HG03378 (cell line): ENCODE measurements at regions not wholly inside any gene's neighbourhood (a gene's known extent, or its start where the extent isn't known, plus 50 kb on each side); places are given as distances from the start of the nearest gene placed in this dataset.

Experiments used
- ATAC-seq: cut with Tn5 transposase; IDR thresholded peaks from one replicate; pipeline ENCODE4 v1.9.1; 2021; ENCODE audit warnings: mild to moderate bottlenecking, moderate library complexity; ENCODE audit not compliant: unreplicated experiment

- no peak for ATAC-seq
Observed at GRCh38 chr12:131370791-131371347, 340.0 kb upstream of the SFSWAP start.

- no peak for ATAC-seq
Observed at GRCh38 chr12:131371401-131372170, 339.3 kb upstream of the SFSWAP start.

GRCh38 chr12:131372171-131372475 is 338.8 kb upstream of the SFSWAP start:
- no peak for ATAC-seq

- ATAC-seq, result no peak
Observed at GRCh38 chr12:131372706-131373195, 338.1 kb upstream of the SFSWAP start.

- ATAC-seq, result no peak
Observed at GRCh38 chr12:131375261-131375971, 335.5 kb upstream of the SFSWAP start.

GRCh38 chr12:131375972-131376345 is 334.9 kb upstream of the SFSWAP start:
- ATAC-seq, result no peak

- ATAC-seq, result no peak
Observed at GRCh38 chr12:131378176-131378842, 332.6 kb upstream of the SFSWAP start.

GRCh38 chr12:131378861-131379665 is 331.8 kb upstream of the SFSWAP start:
- no peak for ATAC-seq

GRCh38 chr12:131379738-131380137 is 331.2 kb upstream of the SFSWAP start:
- ATAC-seq, result no peak

GRCh38 chr12:131380220-131380964 is 330.5 kb upstream of the SFSWAP start:
- no peak for ATAC-seq

- ATAC-seq, result no peak
Observed at GRCh38 chr12:131380965-131381705, 329.8 kb upstream of the SFSWAP start.

- ATAC-seq, result no peak
Observed at GRCh38 chr12:131381716-131382430, 329.0 kb upstream of the SFSWAP start.

GRCh38 chr12:131383291-131383690 is 327.6 kb upstream of the SFSWAP start:
- ATAC-seq, result no peak

GRCh38 chr12:131383741-131384543 is 326.9 kb upstream of the SFSWAP start:
- ATAC-seq, result no peak

GRCh38 chr12:131384544-131384855 is 326.4 kb upstream of the SFSWAP start:
- no peak for ATAC-seq

- no peak for ATAC-seq
Observed at GRCh38 chr12:131385313-131386166, 325.4 kb upstream of the SFSWAP start.

GRCh38 chr12:131386167-131386521 is 324.7 kb upstream of the SFSWAP start:
- no peak for ATAC-seq
